ENCODE measurements at regions not wholly inside any gene's neighbourhood (a gene's known extent, or its start where the extent isn't known, plus 50 kb on each side); places are given as distances from the start of the nearest gene placed in this dataset.

- no peak for TF ChIP-seq CTCF (IDR thresholded peaks at IDR 0.05; ENCODE audit: low read depth, low read length, missing control alignments)
- in situ Hi-C loops (cut with HindIII; ENCODE audit: low sequenced_read_pairs), result no loop called here
- DNase-seq (ENCODE audit: low read depth), result no peak
Measured at GRCh38 chr2:114082731-114083433, 193.0 kb downstream of the ACTR3 start.

GRCh38 chr2:114083717-114084387, 194.0 kb downstream of the ACTR3 start:
- H3K4me3 ChIP-seq (ENCODE audit: low read depth, low read length), result no peak overlapping the region
- TF ChIP-seq CTCF (IDR thresholded peaks at IDR 0.05; ENCODE audit: low read depth, low read length, missing control alignments), result no peak
- in situ Hi-C loops (cut with HindIII; ENCODE audit: low sequenced_read_pairs), result no loop called here
- no peak for DNase-seq (ENCODE audit: low read depth)

More at GRCh38 chr2:114082731-114083433, 193.0 kb downstream of the ACTR3 start:
- H3K4me3 ChIP-seq (ENCODE audit: low read depth, low read length), result no peak overlapping the region

- DNase-seq (ENCODE audit: low read depth), result no peak
- in situ Hi-C loops (cut with HindIII; ENCODE audit: low sequenced_read_pairs), result no loop called here
- no peak overlapping the region for H3K4me3 ChIP-seq (ENCODE audit: low read depth, low read length)
- TF ChIP-seq CTCF (IDR thresholded peaks at IDR 0.05; ENCODE audit: low read depth, low read length, missing control alignments), result no peak
Measured at GRCh38 chr2:114085238-114085637, 195.3 kb downstream of the ACTR3 start.

GRCh38 chr2:114085992-114086391, 196.1 kb downstream of the ACTR3 start:
- TF ChIP-seq CTCF (IDR thresholded peaks at IDR 0.05; ENCODE audit: low read depth, low read length, missing control alignments), result no peak
- DNase-seq (ENCODE audit: low read depth), result no peak
- in situ Hi-C loops (cut with HindIII; ENCODE audit: low sequenced_read_pairs), result no loop called here
- no peak overlapping the region for H3K4me3 ChIP-seq (ENCODE audit: low read depth, low read length)

GRCh38 chr2:114089636-114090319, 199.9 kb downstream of the ACTR3 start:
- no peak for DNase-seq (ENCODE audit: low read depth)
- in situ Hi-C loops (cut with HindIII; ENCODE audit: low sequenced_read_pairs), result no loop called here
- TF ChIP-seq CTCF (IDR thresholded peaks at IDR 0.05; ENCODE audit: low read depth, low read length, missing control alignments), result no peak
- H3K4me3 ChIP-seq (ENCODE audit: low read depth, low read length), result no peak overlapping the region

GRCh38 chr2:114091010-114091409, 201.1 kb downstream of the ACTR3 start:
- in situ Hi-C loops (cut with HindIII; ENCODE audit: low sequenced_read_pairs), result no loop called here
- no peak for DNase-seq (ENCODE audit: low read depth)
- H3K4me3 ChIP-seq (ENCODE audit: low read depth, low read length), result no peak overlapping the region

More at GRCh38 chr2:114091010-114091409, 201.1 kb downstream of the ACTR3 start:
- TF ChIP-seq CTCF (IDR thresholded peaks at IDR 0.05; ENCODE audit: low read depth, low read length, missing control alignments), result no peak
